ENCODE measurements at regions not wholly inside any gene's neighbourhood (a gene's known extent, or its start where the extent isn't known, plus 50 kb on each side); places are given as distances from the start of the nearest gene placed in this dataset.

GRCh38 chr7:106381252-106381651 is 96.5 kb upstream of the NAMPT start:
- no peak overlapping the region for H4K91ac ChIP-seq (ENCODE audit: low read depth, low read length)
- no CpG with 5 or more reads among the region's 2 CpGs for WGBS (ENCODE audit: extremely low coverage, insufficient coverage, insufficient read length)
- H3K14ac ChIP-seq (ENCODE audit: low read length) = no peak overlapping the region
- H3K36me3 ChIP-seq (ENCODE audit: control insufficient read depth in 1 of 2, insufficient read depth in 2 of 2, low read length in 2 of 2) = no peaks in the 10 kb centered on the region
- H2BK5ac ChIP-seq (ENCODE audit: low read depth, low read length, poor library complexity) = no peak overlapping the region
- H3K9me3 ChIP-seq (ENCODE audit: insufficient read depth, low read depth, low read length) = no peaks in the 10 kb centered on the region
- H3K79me1 ChIP-seq (ENCODE audit: low read length) = no peaks in the 10 kb centered on the region
- H2BK120ac ChIP-seq (ENCODE audit: insufficient read depth, low read length, poor library complexity) = no peak overlapping the region
- no peak overlapping the region for H4K12ac ChIP-seq (ENCODE audit: low read depth, low read length)
- H3K4me1 ChIP-seq (ENCODE audit: control insufficient read depth in 1 of 2, insufficient read depth in 2 of 2, low read length in 2 of 2) = no peaks in the 10 kb centered on the region
- no peak overlapping the region for H2BK12ac ChIP-seq (ENCODE audit: low read length)
- H3K27me3 ChIP-seq (ENCODE audit: insufficient read depth, low read length) = no peaks in the 10 kb centered on the region
- no peak overlapping the region for H3K4ac ChIP-seq (ENCODE audit: low read depth, low read length)
- H3K79me2 ChIP-seq (ENCODE audit: control insufficient read depth, insufficient read depth, low read length, poor library complexity) = no peaks in the 10 kb centered on the region
- no peak overlapping the region for H3K27ac ChIP-seq (ENCODE audit: low read depth, low read length)
- H3K4me3 ChIP-seq (ENCODE audit: low read depth, low read length) = no peak overlapping the region
- no peak for DNase-seq
- H4K8ac ChIP-seq (ENCODE audit: low read depth, low read length) = no peak overlapping the region
- peak overlapping the region; percentile 58 for H3K23ac ChIP-seq (ENCODE audit: low read length)
- H3K18ac ChIP-seq (ENCODE audit: low read length) = no peak overlapping the region
- H3K9ac ChIP-seq (ENCODE audit: low read length) = no peak overlapping the region
- no peak overlapping the region for H2AFZ ChIP-seq (ENCODE audit: insufficient read depth, low read length, poor library complexity)
- no peak overlapping the region for H2AK5ac ChIP-seq (ENCODE audit: low read length)
- no peak overlapping the region for H3K4me2 ChIP-seq (ENCODE audit: low read length)

GRCh38 chr7:106377847-106378361 is 93.1 kb upstream of the NAMPT start:
- Histone ChIP-seq H3K14ac (ENCODE audit: low read length) (no peak overlapping the region), H3K9ac (ENCODE audit: low read length) (no peak overlapping the region), H3K4me3 (ENCODE audit: low read depth, low read length) (no peak overlapping the region), H2BK120ac (ENCODE audit: insufficient read depth, low read length, poor library complexity) (no peak overlapping the region), H4K12ac (ENCODE audit: low read depth, low read length) (no peak overlapping the region), H3K4me1 (ENCODE audit: control insufficient read depth in 1 of 2, insufficient read depth in 2 of 2, low read length in 2 of 2) (no peaks in the 10 kb centered on the region), H3K4ac (ENCODE audit: low read depth, low read length) (no peak overlapping the region), H3K36me3 (ENCODE audit: control insufficient read depth in 1 of 2, insufficient read depth in 2 of 2, low read length in 2 of 2) (no peaks in the 10 kb centered on the region), H3K4me2 (ENCODE audit: low read length) (no peak overlapping the region), H3K27ac (ENCODE audit: low read depth, low read length) (no peak overlapping the region), H3K27me3 (ENCODE audit: insufficient read depth, low read length) (no peaks in the 10 kb centered on the region), H2AK5ac (ENCODE audit: low read length) (no peak overlapping the region), H4K91ac (ENCODE audit: low read depth, low read length) (no peak overlapping the region), H2AFZ (ENCODE audit: insufficient read depth, low read length, poor library complexity) (no peak overlapping the region), H3K79me1 (ENCODE audit: low read length) (no peaks in the 10 kb centered on the region), H3K18ac (ENCODE audit: low read length) (no peak overlapping the region), H3K79me2 (ENCODE audit: control insufficient read depth, insufficient read depth, low read length, poor library complexity) (no peaks in the 10 kb centered on the region), H2BK5ac (ENCODE audit: low read depth, low read length, poor library complexity) (no peak overlapping the region), H4K8ac (ENCODE audit: low read depth, low read length) (no peak overlapping the region), H2BK12ac (ENCODE audit: low read length) (no peak overlapping the region), H3K9me3 (ENCODE audit: insufficient read depth, low read depth, low read length) (no peaks in the 10 kb centered on the region), H3K23ac (ENCODE audit: low read length) (no peak overlapping the region)
- DNase-seq = no peak
- WGBS (ENCODE audit: extremely low coverage, insufficient coverage, insufficient read length) = no CpG with 5 or more reads among the region's 3 CpGs

- H3K14ac ChIP-seq (ENCODE audit: low read length) = no peak overlapping the region
- no peak overlapping the region for H2BK5ac ChIP-seq (ENCODE audit: low read depth, low read length, poor library complexity)
- H3K79me1 ChIP-seq (ENCODE audit: low read length) = no peaks in the 10 kb centered on the region
- H3K27ac ChIP-seq (ENCODE audit: low read depth, low read length) = no peak overlapping the region
- H3K18ac ChIP-seq (ENCODE audit: low read length) = no peak overlapping the region
- no peak overlapping the region for H3K23ac ChIP-seq (ENCODE audit: low read length)
- no peak overlapping the region for H3K4me2 ChIP-seq (ENCODE audit: low read length)
- no peaks in the 10 kb centered on the region for H3K79me2 ChIP-seq (ENCODE audit: control insufficient read depth, insufficient read depth, low read length, poor library complexity)
- H4K8ac ChIP-seq (ENCODE audit: low read depth, low read length) = no peak overlapping the region
- no peak overlapping the region for H2BK120ac ChIP-seq (ENCODE audit: insufficient read depth, low read length, poor library complexity)
- no peak overlapping the region for H3K9ac ChIP-seq (ENCODE audit: low read length)
- H3K4me3 ChIP-seq (ENCODE audit: low read depth, low read length) = no peak overlapping the region
- DNase-seq = no peak
- H4K12ac ChIP-seq (ENCODE audit: low read depth, low read length) = no peak overlapping the region
- H3K4me1 ChIP-seq (ENCODE audit: control insufficient read depth in 1 of 2, insufficient read depth in 2 of 2, low read length in 2 of 2) = no peaks in the 10 kb centered on the region
- no peak overlapping the region for H2AFZ ChIP-seq (ENCODE audit: insufficient read depth, low read length, poor library complexity)
- H2BK12ac ChIP-seq (ENCODE audit: low read length) = no peak overlapping the region
- H3K4ac ChIP-seq (ENCODE audit: low read depth, low read length) = no peak overlapping the region
- H2AK5ac ChIP-seq (ENCODE audit: low read length) = no peak overlapping the region
- no peak overlapping the region for H4K91ac ChIP-seq (ENCODE audit: low read depth, low read length)
- H3K27me3 ChIP-seq (ENCODE audit: insufficient read depth, low read length) = no peaks in the 10 kb centered on the region
- H3K9me3 ChIP-seq (ENCODE audit: insufficient read depth, low read depth, low read length) = no peaks in the 10 kb centered on the region
- H3K36me3 ChIP-seq (ENCODE audit: control insufficient read depth in 1 of 2, insufficient read depth in 2 of 2, low read length in 2 of 2) = no peaks in the 10 kb centered on the region
- WGBS (ENCODE audit: extremely low coverage, insufficient coverage, insufficient read length) = no CpG with 5 or more reads among the region's 3 CpGs
Measured at GRCh38 chr7:106376026-106376799, 91.4 kb upstream of the NAMPT start.

DNA sequence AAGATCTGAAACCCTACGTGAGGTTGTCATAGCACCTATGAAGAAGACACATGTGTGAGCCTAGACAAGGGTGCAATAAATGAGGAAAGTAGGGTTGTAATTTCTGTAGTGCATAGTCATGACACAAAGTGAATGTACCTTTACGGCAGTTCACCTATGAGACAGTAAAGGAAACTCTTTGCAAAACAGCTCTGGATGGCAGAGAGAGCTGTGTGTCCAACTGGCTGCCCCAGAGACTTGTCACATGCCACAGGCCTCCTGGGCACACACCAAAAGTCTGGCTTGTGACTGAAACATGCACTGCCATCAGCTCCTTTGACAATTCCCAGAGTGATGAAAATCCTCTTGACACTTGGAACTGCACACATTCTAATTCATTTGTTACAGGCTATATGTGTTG is 90.7 kb upstream of the NAMPT start:
- no peak overlapping the region for H3K4ac ChIP-seq (ENCODE audit: low read depth, low read length)
- no CpG with 5 or more reads among the region's 2 CpGs for WGBS (ENCODE audit: extremely low coverage, insufficient coverage, insufficient read length)

More for the DNA sequence above, 90.7 kb upstream of the NAMPT start:
- Histone ChIP-seq H3K27ac (ENCODE audit: low read depth, low read length) (no peak overlapping the region), H3K9ac (ENCODE audit: low read length) (no peak overlapping the region), H3K79me1 (ENCODE audit: low read length) (no peaks in the 10 kb centered on the region), H2BK5ac (ENCODE audit: low read depth, low read length, poor library complexity) (no peak overlapping the region), H2AFZ (ENCODE audit: insufficient read depth, low read length, poor library complexity) (no peak overlapping the region), H3K79me2 (ENCODE audit: control insufficient read depth, insufficient read depth, low read length, poor library complexity) (no peaks in the 10 kb centered on the region), H2BK12ac (ENCODE audit: low read length) (no peak overlapping the region), H4K91ac (ENCODE audit: low read depth, low read length) (no peak overlapping the region), H2AK5ac (ENCODE audit: low read length) (no peak overlapping the region), H3K4me2 (ENCODE audit: low read length) (no peak overlapping the region), H4K8ac (ENCODE audit: low read depth, low read length) (no peak overlapping the region), H3K23ac (ENCODE audit: low read length) (no peak overlapping the region), H3K36me3 (ENCODE audit: control insufficient read depth in 1 of 2, insufficient read depth in 2 of 2, low read length in 2 of 2) (no peaks in the 10 kb centered on the region), H3K4me1 (ENCODE audit: control insufficient read depth in 1 of 2, insufficient read depth in 2 of 2, low read length in 2 of 2) (no peaks in the 10 kb centered on the region), H3K18ac (ENCODE audit: low read length) (no peak overlapping the region), H2BK120ac (ENCODE audit: insufficient read depth, low read length, poor library complexity) (no peak overlapping the region), H4K12ac (ENCODE audit: low read depth, low read length) (no peak overlapping the region), H3K27me3 (ENCODE audit: insufficient read depth, low read length) (no peaks in the 10 kb centered on the region), H3K4me3 (ENCODE audit: low read depth, low read length) (no peak overlapping the region), H3K9me3 (ENCODE audit: insufficient read depth, low read depth, low read length) (no peaks in the 10 kb centered on the region), H3K14ac (ENCODE audit: low read length) (no peak overlapping the region)
- no peak for DNase-seq
